BLaER1 treated with 17β-estradiol and CSF1 and Interleukin-3, amounts not matched to agents 10 nM and 100 nM (cell line): ENCODE measurements at regions not wholly inside any gene's neighbourhood (a gene's known extent, or its start where the extent isn't known, plus 50 kb on each side); places are given as distances from the start of the nearest gene placed in this dataset.

Experiments used
- H3K27ac ChIP-seq, 11 experiments: shearing (Covaris generic); formaldehyde crosslinking; 2 replicates each; pipeline ENCODE4 v1.8.1; 2022
- H3K27me3 ChIP-seq, 11 experiments: shearing (Covaris generic); formaldehyde crosslinking; 2 replicates each; pipeline ENCODE4 v1.8.1; 2022
- H3K36me3 ChIP-seq, 11 experiments: shearing (Covaris generic); formaldehyde crosslinking; 2 replicates each; pipeline ENCODE4 v1.8.1; 2022
- H3K4me1 ChIP-seq, 10 experiments: shearing (Covaris generic); formaldehyde crosslinking; 2 replicates each; pipeline ENCODE4 v1.8.1; 2022
- H3K4me2 ChIP-seq, 11 experiments: shearing (Covaris generic); formaldehyde crosslinking; 2 replicates each; pipeline ENCODE4 v1.8.1; 2022
- H3K4me3 ChIP-seq, 10 experiments: shearing (Covaris generic); formaldehyde crosslinking; 2 replicates each; pipeline ENCODE4 v1.8.1; 2022
- H3K9ac ChIP-seq, 11 experiments: shearing (Covaris generic); formaldehyde crosslinking; 2 replicates each; pipeline ENCODE4 v1.8.1; 2022
- H3K9me3 ChIP-seq, 11 experiments: shearing (Covaris generic); formaldehyde crosslinking; replicated peaks in 1 of 11; 2 replicates each; pipeline ENCODE4 v1.8.1; 2022
- H4K20me1 ChIP-seq, 11 experiments: shearing (Covaris generic); formaldehyde crosslinking; 2 replicates each; pipeline ENCODE4 v1.8.1; 2022
- Cebpa-rat ChIP-seq, 11 experiments: shearing (Covaris generic); IDR thresholded peaks; 2 replicates each; pipeline ENCODE4 v1.8.1; 2022

GRCh38 chr5:14958188-14958587, 86.6 kb upstream of the ANKH start:
- H3K9me3 ChIP-seq, result peaks cover 0 to 7% (median 0%) of the 10 kb centered on the region in 11 experiments; a peak in 1 of 22 replicates
- peak overlapping the region in 3 of 11 experiments; percentile 18 to 45 (median 44); a peak in 3 of 22 replicates for H3K4me2 ChIP-seq
- no peak overlapping the region for H3K9ac ChIP-seq
- H3K4me3 ChIP-seq, result no peak overlapping the region
- H3K36me3 ChIP-seq, result no peaks in the 10 kb centered on the region
- H3K4me1 ChIP-seq, result peaks cover 0 to 23% (median 8%) of the 10 kb centered on the region in 10 experiments; a peak in 10 of 20 replicates
- no peak for TF ChIP-seq Cebpa-rat (IDR thresholded peaks at IDR 0.05)
- H4K20me1 ChIP-seq, result no peaks in the 10 kb centered on the region
- no peak overlapping the region for H3K27ac ChIP-seq
- no peaks in the 10 kb centered on the region for H3K27me3 ChIP-seq

GRCh38 chr5:14956423-14957046, 85.0 kb upstream of the ANKH start:
- peak overlapping the region in 3 of 11 experiments; percentile 16 to 45 (median 44); a peak in 3 of 22 replicates for H3K4me2 ChIP-seq
- H3K27ac ChIP-seq, result no peak overlapping the region
- peaks cover 0 to 7% (median 0%) of the 10 kb centered on the region in 11 experiments; a peak in 1 of 22 replicates for H3K9me3 ChIP-seq
- no peak overlapping the region for H3K9ac ChIP-seq
- H3K36me3 ChIP-seq, result no peaks in the 10 kb centered on the region
- no peaks in the 10 kb centered on the region for H4K20me1 ChIP-seq
- no peaks in the 10 kb centered on the region for H3K27me3 ChIP-seq
- peaks cover 0 to 23% (median 8%) of the 10 kb centered on the region in 10 experiments; a peak in 10 of 20 replicates for H3K4me1 ChIP-seq
- no peak overlapping the region for H3K4me3 ChIP-seq
- no peak for TF ChIP-seq Cebpa-rat (IDR thresholded peaks at IDR 0.05)

- Histone ChIP-seq H3K9ac (no peak overlapping the region), H3K4me2 (no peak overlapping the region), H4K20me1 (no peaks in the 10 kb centered on the region), H3K4me1 (peaks cover 0 to 23% (median 8%) of the 10 kb centered on the region in 10 experiments; a peak in 10 of 20 replicates), H3K4me3 (no peak overlapping the region), H3K36me3 (no peaks in the 10 kb centered on the region), H3K27me3 (no peaks in the 10 kb centered on the region), H3K27ac (no peak overlapping the region), H3K9me3 (0 out of 22 replicates have a peak, but pooled peaks cover 0 to 5% (median 0%) of the 10 kb centered on the region in 11 experiments)
- no peak for TF ChIP-seq Cebpa-rat (IDR thresholded peaks at IDR 0.05)
Observed at GRCh38 chr5:14954616-14955343, 83.2 kb upstream of the ANKH start.

GRCh38 chr5:14954216-14954615, 82.6 kb upstream of the ANKH start:
- Histone ChIP-seq H3K27me3 (no peaks in the 10 kb centered on the region), H3K27ac (no peak overlapping the region), H3K36me3 (no peaks in the 10 kb centered on the region), H3K9me3 (0 out of 22 replicates have a peak, but pooled peaks cover 0 to 6% (median 0%) of the 10 kb centered on the region in 11 experiments), H3K4me1 (peaks cover 0 to 23% (median 8%) of the 10 kb centered on the region in 10 experiments; a peak in 10 of 20 replicates), H3K4me3 (no peak overlapping the region), H3K9ac (no peak overlapping the region), H3K4me2 (no peak overlapping the region), H4K20me1 (no peaks in the 10 kb centered on the region)
- TF ChIP-seq Cebpa-rat (IDR thresholded peaks at IDR 0.05), result no peak

GRCh38 chr5:14953075-14953607, 81.6 kb upstream of the ANKH start:
- peaks cover 0 to 15% (median 2%) of the 10 kb centered on the region in 10 experiments; a peak in 8 of 20 replicates for H3K4me1 ChIP-seq
- no peak overlapping the region for H3K4me3 ChIP-seq
- H3K9me3 ChIP-seq, result 0 out of 22 replicates have a peak, but pooled peaks cover 0 to 6% (median 0%) of the 10 kb centered on the region in 11 experiments
- H3K27ac ChIP-seq, result no peak overlapping the region
- H3K36me3 ChIP-seq, result no peaks in the 10 kb centered on the region
- H3K9ac ChIP-seq, result no peak overlapping the region
- no peaks in the 10 kb centered on the region for H4K20me1 ChIP-seq
- H3K4me2 ChIP-seq, result no peak overlapping the region
- no peaks in the 10 kb centered on the region for H3K27me3 ChIP-seq
- no peak for TF ChIP-seq Cebpa-rat (IDR thresholded peaks at IDR 0.05)

GRCh38 chr5:14948383-14948782, 76.8 kb upstream of the ANKH start:
- Histone ChIP-seq H3K4me2 (no peak overlapping the region), H3K27me3 (no peaks in the 10 kb centered on the region), H3K4me1 (peaks cover 0 to 21% (median 6%) of the 10 kb centered on the region in 10 experiments; a peak in 13 of 20 replicates), H3K27ac (no peak overlapping the region), H4K20me1 (no peaks in the 10 kb centered on the region), H3K36me3 (no peaks in the 10 kb centered on the region), H3K9me3 (0 out of 22 replicates have a peak, but pooled peaks cover 0 to 6% (median 0%) of the 10 kb centered on the region in 11 experiments), H3K9ac (no peak overlapping the region), H3K4me3 (no peak overlapping the region)
- no peak for TF ChIP-seq Cebpa-rat (IDR thresholded peaks at IDR 0.05)

GRCh38 chr5:14946815-14947620, 75.4 kb upstream of the ANKH start:
- no peak overlapping the region for H3K4me3 ChIP-seq
- H4K20me1 ChIP-seq, result no peaks in the 10 kb centered on the region
- no peaks in the 10 kb centered on the region for H3K36me3 ChIP-seq
- H3K9me3 ChIP-seq, result 0 out of 22 replicates have a peak, but pooled peaks cover 0 to 6% (median 0%) of the 10 kb centered on the region in 11 experiments
- no peak overlapping the region for H3K9ac ChIP-seq
- peak overlapping the region in 8 of 11 experiments; percentile 9 to 56 (median 29); a peak in 13 of 22 replicates for H3K4me2 ChIP-seq
- no peak for TF ChIP-seq Cebpa-rat (IDR thresholded peaks at IDR 0.05)
- peaks cover 0 to 23% (median 6%) of the 10 kb centered on the region in 10 experiments; a peak in 13 of 20 replicates for H3K4me1 ChIP-seq
- no peak overlapping the region for H3K27ac ChIP-seq
- H3K27me3 ChIP-seq, result no peaks in the 10 kb centered on the region

GRCh38 chr5:14945450-14945849, 73.9 kb upstream of the ANKH start:
- Histone ChIP-seq H3K27ac (no peak overlapping the region), H3K27me3 (no peaks in the 10 kb centered on the region), H3K36me3 (no peaks in the 10 kb centered on the region), H3K9ac (no peak overlapping the region), H3K4me3 (no peak overlapping the region), H4K20me1 (no peaks in the 10 kb centered on the region), H3K9me3 (peaks cover 0 to 18% (median 0%) of the 10 kb centered on the region in 11 experiments; a peak in 4 of 22 replicates), H3K4me1 (peaks cover 0 to 23% (median 6%) of the 10 kb centered on the region in 10 experiments; a peak in 13 of 20 replicates), H3K4me2 (no peak overlapping the region)
- no peak for TF ChIP-seq Cebpa-rat (IDR thresholded peaks at IDR 0.05)
